HEK293T (cell line): ENCODE measurements at regions not wholly inside any gene's neighbourhood (a gene's known extent, or its start where the extent isn't known, plus 50 kb on each side); places are given as distances from the start of the nearest gene placed in this dataset.

Experiments
- ARNT ChIP-seq: fragments of 450-650 bp; IDR thresholded peaks from 2 replicates; pipeline ENCODE4 v1.6.1; 2017; ENCODE audit warnings: mild to moderate bottlenecking
- BHLHE40 ChIP-seq: fragments of 450-650 bp; IDR thresholded peaks from 2 replicates; pipeline ENCODE4 v1.6.1; 2016; ENCODE audit warnings: mild to moderate bottlenecking, moderate library complexity, borderline replicate concordance
- CTBP1 ChIP-seq: fragments of 450-650 bp; IDR thresholded peaks from 2 replicates; pipeline ENCODE4 v1.6.1; 2016; ENCODE audit warnings: borderline replicate concordance
- ELF4 ChIP-seq: fragments of 450-650 bp; IDR thresholded peaks from 2 replicates; pipeline ENCODE4 v1.6.1; 2017; ENCODE audit warnings: antibody characterized with exemption
- FOXA1 ChIP-seq: fragments of 450-650 bp; IDR thresholded peaks from 2 replicates; pipeline ENCODE4 v1.6.1; 2016; ENCODE audit warnings: mild to moderate bottlenecking
- FOXK2 ChIP-seq: fragments of 450-650 bp; IDR thresholded peaks from 2 replicates; pipeline ENCODE4 v1.6.1; 2016; ENCODE audit warnings: mild to moderate bottlenecking
- FOXM1 ChIP-seq: fragments of 450-650 bp; IDR thresholded peaks from 2 replicates; pipeline ENCODE4 v1.6.1; 2017; ENCODE audit warnings: mild to moderate bottlenecking, borderline replicate concordance
- HDGF ChIP-seq: fragments of 450-650 bp; IDR thresholded peaks from 2 replicates; pipeline ENCODE4 v1.6.1; 2017; ENCODE audit warnings: antibody characterized with exemption, borderline replicate concordance
- NFRKB ChIP-seq: fragments of 450-650 bp; IDR thresholded peaks from 2 replicates; pipeline ENCODE4 v1.6.1; 2016; ENCODE audit warnings: mild to moderate bottlenecking, moderate library complexity
- SP1 ChIP-seq: fragments of 450-650 bp; IDR thresholded peaks from 2 replicates; pipeline ENCODE4 v1.6.1; 2017
- TARDBP ChIP-seq: fragments of 450-650 bp; IDR thresholded peaks from 2 replicates; pipeline ENCODE4 v1.6.1; 2016
- ZNF384 ChIP-seq: fragments of 450-650 bp; IDR thresholded peaks from 2 replicates; pipeline ENCODE4 v1.6.1; 2016

GRCh38 chr9:89881431-89881830 lies 276.6 kb downstream of the GADD45G start:
- TF ChIP-seq ELF4 (no peak), TARDBP (no peak), BHLHE40 (no peak), SP1 (no peak), ZNF384 (no peak), FOXM1 (no peak), HDGF (no peak), NFRKB (no peak), CTBP1 (no peak), ARNT (no peak), FOXA1 (no peak), FOXK2 (no peak)
